H1 (cell line): ENCODE measurements at regions not wholly inside any gene's neighbourhood (a gene's known extent, or its start where the extent isn't known, plus 50 kb on each side); places are given as distances from the start of the nearest gene placed in this dataset.

Experiments
- CTCF ChIA-PET: fragments of 300-600 bp; sonication (Branson Sonifier 250); formaldehyde crosslinking; loops from one replicate; lab custom pipeline; 2021; ENCODE audit not compliant: partially characterized antibody; lab: Charles Lee
- POLR2A ChIA-PET: fragments of 300-600 bp; sonication (Branson Sonifier 250); formaldehyde crosslinking; loops from one replicate; lab custom pipeline; 2021; ENCODE audit warnings: inconsistent platforms; ENCODE audit not compliant: partially characterized antibody; lab: Charles Lee
- DNase-seq, 2 experiments: peaks; one replicate each; pipeline versions ENCODE4 v3.0.0 to v3.0.0-alpha.2; 2010 to 2022; ENCODE audit warnings: low spot score in 2 of 2, low read depth in 1 of 2, mixed read lengths in 1 of 2
- FAIRE-seq: peaks from 2 replicates; lab custom pipeline; 2011; peaks lifted over from hg19 to GRCh38; lab: Jason Lieb, UNC
- H2AFZ ChIP-seq: 2 replicates; pipeline ENCODE4 v1.8.1; 2012; ENCODE audit warnings: low read length, inconsistent platforms
- H2AK5ac ChIP-seq: 2 replicates; pipeline ENCODE4 v1.6.1; 2013; ENCODE audit warnings: low read depth, low read length
- H2BK120ac ChIP-seq: replicated peaks from 2 replicates; pipeline ENCODE3; 2013; ENCODE audit warnings: low read depth, low read length, inconsistent platforms
- H2BK12ac ChIP-seq: 2 replicates; pipeline ENCODE4 v1.6.1; 2013; ENCODE audit warnings: low read depth, low read length
- H2BK15ac ChIP-seq: 2 replicates; pipeline ENCODE4 v1.6.1; 2013; ENCODE audit warnings: low read length
- H2BK20ac ChIP-seq: 2 replicates; pipeline ENCODE4 v1.6.1; 2013; ENCODE audit warnings: low read length
- H2BK5ac ChIP-seq: 2 replicates; pipeline ENCODE4 v1.6.1; 2013; ENCODE audit warnings: low read depth, low read length
- H3K14ac ChIP-seq: 2 replicates; pipeline ENCODE4 v1.6.1; 2013; ENCODE audit warnings: inconsistent platforms; ENCODE audit not compliant: insufficient read length
- H3K18ac ChIP-seq: 2 replicates; pipeline ENCODE4 v1.6.1; 2013; ENCODE audit warnings: low read length; ENCODE audit errors: extremely low read depth
- H3K23ac ChIP-seq: 2 replicates; pipeline ENCODE4 v1.6.1; 2013; ENCODE audit warnings: inconsistent platforms; ENCODE audit not compliant: insufficient read length
- H3K23me2 ChIP-seq: 2 replicates; pipeline ENCODE4 v1.6.1; 2013; ENCODE audit warnings: low read depth, low read length
- H3K27ac ChIP-seq: 2 replicates; pipeline ENCODE4 v1.6.1; 2011; ENCODE audit warnings: low read depth, low read length, inconsistent platforms
- H3K27me3 ChIP-seq, 4 experiments: replicated peaks in 1 of 4; 1 replicate in 1 of 4; 2 replicates in 3 of 4; pipeline versions ENCODE4 v1.6.1 to v1.8.1; 2011 to 2013; ENCODE audit warnings: low read length in 3 of 4, mild to moderate bottlenecking in 3 of 4, inconsistent platforms in 2 of 4, mixed read lengths in 2 of 4, moderate library complexity in 1 of 4; ENCODE audit not compliant: control insufficient read depth in 3 of 4, insufficient read depth in 3 of 4; ENCODE audit errors: extremely low read depth in 1 of 4
- H3K36me3 ChIP-seq, 4 experiments: 2 replicates each; pipeline versions ENCODE4 v1.6.1 to v1.8.1; 2011 to 2013; ENCODE audit warnings: mild to moderate bottlenecking in 4 of 4, low read length in 3 of 4, moderate library complexity in 2 of 4, control low read depth in 1 of 4, inconsistent platforms in 1 of 4; ENCODE audit not compliant: insufficient read depth in 4 of 4, control insufficient read depth in 2 of 4
- H3K4ac ChIP-seq: replicated peaks from 2 replicates; pipeline ENCODE3; 2013; ENCODE audit warnings: low read length, low read depth, mixed read lengths, inconsistent platforms; ENCODE audit not compliant: insufficient read length
- H3K4me1 ChIP-seq, 4 experiments: replicated peaks in 1 of 4; 1 replicate in 1 of 4; 2 replicates in 3 of 4; pipeline versions ENCODE4 v1.6.1 to v1.8.1; 2011 to 2013; ENCODE audit warnings: low read length in 3 of 4, inconsistent platforms in 2 of 4, mixed read lengths in 1 of 4; ENCODE audit not compliant: insufficient read depth in 4 of 4, control insufficient read depth in 3 of 4
- H3K4me2 ChIP-seq, 2 experiments: 2 replicates each; pipeline versions ENCODE4 v1.6.1 to v1.8.1; 2011 to 2013; ENCODE audit warnings: low read depth in 2 of 2, low read length in 2 of 2, control low read depth in 1 of 2, inconsistent platforms in 1 of 2, mild to moderate bottlenecking in 1 of 2; ENCODE audit not compliant: insufficient read depth in 1 of 2
- H3K4me3 ChIP-seq, 4 experiments: fragments of 200-600, 300-600 bp in 1 of 4; sonication (generic), shearing (Covaris generic), sonication (Bioruptor Twin) in 1 of 4; 2 replicates each; pipeline versions ENCODE4 v1.5.1 to v1.8.1; 2011 to 2016; ENCODE audit warnings: low read length in 4 of 4, low read depth in 3 of 4, control low read depth in 2 of 4, inconsistent platforms in 2 of 4, mild to moderate bottlenecking in 2 of 4, mixed read lengths in 1 of 4, moderate library complexity in 1 of 4; ENCODE audit not compliant: insufficient read depth in 2 of 4; ENCODE audit errors: extremely low read depth in 1 of 4
- H3K56ac ChIP-seq: replicated peaks from 2 replicates; pipeline ENCODE3; 2013; ENCODE audit warnings: low read depth, mild to moderate bottlenecking, mixed read lengths, low read length, inconsistent platforms; ENCODE audit not compliant: insufficient read length
- H3K79me1 ChIP-seq: 2 replicates; pipeline ENCODE4 v1.6.1; 2013; ENCODE audit warnings: low read depth, low read length, control low read depth
- H3K79me2 ChIP-seq, 2 experiments: 2 replicates each; pipeline versions ENCODE4 v1.6.1 to v1.8.1; 2012 to 2013; ENCODE audit warnings: low read length in 2 of 2, mild to moderate bottlenecking in 2 of 2, inconsistent platforms in 1 of 2; ENCODE audit not compliant: insufficient read depth in 2 of 2, control insufficient read depth in 1 of 2
- H3K9ac ChIP-seq, 4 experiments: replicated peaks in 1 of 4; 1 replicate in 1 of 4; 2 replicates in 3 of 4; pipeline versions ENCODE4 v1.6.1 to v1.8.1; 2011 to 2013; ENCODE audit warnings: low read depth in 3 of 4, low read length in 3 of 4, control low read depth in 2 of 4, mild to moderate bottlenecking in 2 of 4, moderate library complexity in 2 of 4, inconsistent platforms in 1 of 4; ENCODE audit errors: extremely low read depth in 1 of 4
- H3K9me3 ChIP-seq, 2 experiments: 2 replicates each; pipeline versions ENCODE4 v1.6.1 to v1.8.1; 2012 to 2013; ENCODE audit warnings: mild to moderate bottlenecking in 2 of 2, moderate library complexity in 2 of 2, control low read depth in 1 of 2, inconsistent platforms in 1 of 2, low read depth in 1 of 2, low read length in 1 of 2, mixed read lengths in 1 of 2; ENCODE audit not compliant: insufficient read depth in 2 of 2
- H4K20me1 ChIP-seq, 2 experiments: replicated peaks in 1 of 2; 2 replicates each; pipeline versions ENCODE3 to v1.8.1; 2011 to 2013; ENCODE audit warnings: inconsistent platforms in 2 of 2, low read length in 2 of 2, mild to moderate bottlenecking in 1 of 2; ENCODE audit not compliant: insufficient read depth in 2 of 2, control insufficient read depth in 1 of 2
- H4K5ac ChIP-seq: 2 replicates; pipeline ENCODE4 v1.6.1; 2013; ENCODE audit warnings: low read length, low read depth, mixed read lengths, inconsistent platforms; ENCODE audit not compliant: insufficient read length
- H4K8ac ChIP-seq: 2 replicates; pipeline ENCODE4 v1.8.0; 2013; ENCODE audit warnings: mild to moderate bottlenecking, moderate library complexity, low read length, inconsistent platforms; ENCODE audit not compliant: insufficient read depth; ENCODE audit errors: extremely low read depth
- H4K91ac ChIP-seq: replicated peaks from 2 replicates; pipeline ENCODE3; 2013; ENCODE audit warnings: low read length, mixed read lengths, inconsistent platforms; ENCODE audit not compliant: insufficient read length
- CBX5 ChIP-seq: fragments of 300-800, 300-1000 bp; sonication (generic); IDR thresholded peaks from 2 replicates; pipeline ENCODE4 v1.7.1; 2016; ENCODE audit warnings: antibody characterized with exemption, low read length, low read depth
- EGR1 ChIP-seq: IDR thresholded peaks from 2 replicates; pipeline ENCODE4 v1.6.1; 2011; ENCODE audit warnings: low read depth, low read length, borderline replicate concordance
- FOSL1 ChIP-seq: IDR thresholded peaks from 2 replicates; pipeline ENCODE4 v1.6.1; 2011; ENCODE audit warnings: mild to moderate bottlenecking, low read depth, low read length, moderate library complexity; ENCODE audit not compliant: insufficient read depth
- KDM4A ChIP-seq: IDR thresholded peaks from one replicate; pipeline ENCODE4 v1.7.1; 2012; ENCODE audit warnings: low read depth, mild to moderate bottlenecking, moderate library complexity, low read length, inconsistent platforms; ENCODE audit not compliant: severe bottlenecking
- SIRT6 ChIP-seq: IDR thresholded peaks from one replicate; pipeline ENCODE4 v1.7.1; 2012; ENCODE audit warnings: low read length, inconsistent platforms
- SP1 ChIP-seq: IDR thresholded peaks from 2 replicates; pipeline ENCODE4 v1.6.1; 2011; ENCODE audit warnings: low read depth, low read length
- SP2 ChIP-seq: IDR thresholded peaks from 2 replicates; pipeline ENCODE4 v1.6.1; 2012; ENCODE audit warnings: mild to moderate bottlenecking, low read length, inconsistent platforms
- TAF7 ChIP-seq: optimal IDR thresholded peaks from 2 replicates; pipeline ENCODE3; 2011; ENCODE audit warnings: low read depth, mild to moderate bottlenecking, inconsistent platforms, low read length, moderate library complexity, borderline replicate concordance
- TCF12 ChIP-seq: IDR thresholded peaks from 2 replicates; pipeline ENCODE4 v1.6.1; 2011; ENCODE audit warnings: low read depth, mild to moderate bottlenecking, low read length
- TEAD4 ChIP-seq: IDR thresholded peaks from 2 replicates; pipeline ENCODE4 v1.6.1; 2012; ENCODE audit warnings: low read depth, low read length, inconsistent platforms, mixed read lengths
- WGBS, 2 experiments: shearing (Covaris generic) in 1 of 2; methylation state at CpG; one replicate each; pipeline versions ENCODE4 v1.1.6 to v1.1.7; 2013 to 2015; ENCODE audit warnings: low lambda C conversion rate in 2 of 2, mixed read lengths in 2 of 2, inconsistent platforms in 1 of 2, low coverage in 1 of 2, missing lambda C conversion rate in 1 of 2; ENCODE audit not compliant: insufficient replicate concordance in 2 of 2, insufficient coverage in 1 of 2, insufficient read length in 1 of 2; ENCODE audit errors: extremely low coverage in 1 of 2, missing lambda C conversion rate in 1 of 2; 5-methylcytosine and 5-hydroxymethylcytosine counted together

GRCh38 chr10:5293691-5294550 lies 70.8 kb upstream of the UCN3 start:
- Histone ChIP-seq H4K91ac (no peak overlapping the region), H3K23ac (no peak overlapping the region), H3K9me3 (no peaks in the 10 kb centered on the region), H3K18ac (no peak overlapping the region), H3K27ac (no peak overlapping the region), H2BK20ac (no peak overlapping the region), H3K4me2 (no peak overlapping the region), H2AK5ac (no peak overlapping the region), H3K23me2 (no peaks in the 10 kb centered on the region), H3K14ac (no peak overlapping the region), H3K4me3 (no peak overlapping the region), H2AFZ (peak overlapping the region; percentile 61), H3K4me1 (no peaks in the 10 kb centered on the region; a peak in 1 of 7 replicates), H2BK15ac (no peak overlapping the region), H3K56ac (no peak overlapping the region), H3K79me1 (no peaks in the 10 kb centered on the region), H2BK120ac (no peak overlapping the region), H4K8ac (0 out of 2 replicates have a peak overlapping the region, but pooled peaks have one; percentile 41), H3K9ac (no peak overlapping the region), H4K20me1 (no peaks in the 10 kb centered on the region), H3K79me2 (no peaks in the 10 kb centered on the region), H3K27me3 (no peaks in the 10 kb centered on the region; a peak in 1 of 7 replicates), H2BK12ac (no peak overlapping the region), H3K4ac (no peak overlapping the region), H4K5ac (no peak overlapping the region), H2BK5ac (no peak overlapping the region), H3K36me3 (no peaks in the 10 kb centered on the region)
- DNase-seq (peak; percentile 85 to 97), FAIRE-seq (peak; percentile 48)
- ChIA-PET CTCF (interaction anchor here (0.6 to 3.2 kb wide), 11 partner anchors 11 to 501 kb away, joined by 3 to 21 read pairs (median 4); partner anchors contain the start of genes AKR1C8 and TUBAL3), POLR2A (interaction anchor here (0.7 kb wide), 1 partner anchor 64 kb away, joined by 3 read pairs; no protein-coding TSS in a partner anchor)
- WGBS, 2 experiments = 50% methylated on average over 15 of the region's 15 CpGs; no CpG with 5 or more reads in 1 of the 2 experiments
- no peak for TF ChIP-seq FOSL1
- TF ChIP-seq SIRT6 = no peak
- no peak for TF ChIP-seq CBX5
- no peak for TF ChIP-seq SP2
- TF ChIP-seq SP1 = no peak
- peak; percentile 61 for TF ChIP-seq TEAD4
- peak; percentile 71; the same call in 1 of the 2 replicates for TF ChIP-seq TCF12
- no peak for TF ChIP-seq TAF7
- no peak for TF ChIP-seq EGR1
- no peak for TF ChIP-seq KDM4A
